ENCODE measurements at regions not wholly inside any gene's neighbourhood (a gene's known extent, or its start where the extent isn't known, plus 50 kb on each side); places are given as distances from the start of the nearest gene placed in this dataset.

- TF ChIP-seq, protein P1, sequence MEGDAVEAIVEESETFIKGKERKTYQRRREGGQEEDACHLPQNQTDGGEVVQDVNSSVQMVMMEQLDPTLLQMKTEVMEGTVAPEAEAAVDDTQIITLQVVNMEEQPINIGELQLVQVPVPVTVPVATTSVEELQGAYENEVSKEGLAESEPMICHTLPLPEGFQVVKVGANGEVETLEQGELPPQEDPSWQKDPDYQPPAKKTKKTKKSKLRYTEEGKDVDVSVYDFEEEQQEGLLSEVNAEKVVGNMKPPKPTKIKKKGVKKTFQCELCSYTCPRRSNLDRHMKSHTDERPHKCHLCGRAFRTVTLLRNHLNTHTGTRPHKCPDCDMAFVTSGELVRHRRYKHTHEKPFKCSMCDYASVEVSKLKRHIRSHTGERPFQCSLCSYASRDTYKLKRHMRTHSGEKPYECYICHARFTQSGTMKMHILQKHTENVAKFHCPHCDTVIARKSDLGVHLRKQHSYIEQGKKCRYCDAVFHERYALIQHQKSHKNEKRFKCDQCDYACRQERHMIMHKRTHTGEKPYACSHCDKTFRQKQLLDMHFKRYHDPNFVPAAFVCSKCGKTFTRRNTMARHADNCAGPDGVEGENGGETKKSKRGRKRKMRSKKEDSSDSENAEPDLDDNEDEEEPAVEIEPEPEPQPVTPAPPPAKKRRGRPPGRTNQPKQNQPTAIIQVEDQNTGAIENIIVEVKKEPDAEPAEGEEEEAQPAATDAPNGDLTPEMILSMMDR (IDR thresholded peaks at IDR 0.05 in 4 of 5, conservative IDR thresholded peaks at IDR 0.05 in 1 of 5) = peak; percentile 31 to 61 (median 41)
- TF ChIP-seq POLR2A (IDR thresholded peaks at IDR 0.05) = no peak
Measured at GRCh38 chr9:757246-757881, 84.1 kb upstream of the DMRT1 start.
